ACC112 (cell line): ENCODE measurements at regions not wholly inside any gene's neighbourhood (a gene's known extent, or its start where the extent isn't known, plus 50 kb on each side); places are given as distances from the start of the nearest gene placed in this dataset.
"Not testable (repeated sequence)": the region's sequence is repeated elsewhere in the genome, so short reads cannot be mapped to it uniquely, and the experiment has no call there.

Experiments used
- H2AFZ ChIP-seq: fragments of 200-600 bp; sonication (generic); one replicate; pipeline ENCODE4 v1.6.0; 2017; ENCODE audit warnings: antibody characterized with exemption, low read length; ENCODE audit not compliant: unreplicated experiment
- H3K27ac ChIP-seq: fragments of 200-600 bp; sonication (generic); 2 replicates; pipeline ENCODE4 v1.5.1; 2014; ENCODE audit warnings: low read depth, mild to moderate bottlenecking, antibody characterized with exemption, low read length, moderate library complexity
- H3K27me3 ChIP-seq: fragments of 200-600 bp; sonication (generic); 2 replicates; pipeline ENCODE4 v1.6.1; 2014; ENCODE audit warnings: mild to moderate bottlenecking, antibody characterized with exemption, low read length, moderate library complexity, mixed read lengths; ENCODE audit not compliant: insufficient read depth
- H3K36me3 ChIP-seq: fragments of 200-600 bp; sonication (generic); 2 replicates; pipeline ENCODE4 v1.6.1; 2016; ENCODE audit warnings: mild to moderate bottlenecking, antibody characterized with exemption, low read length, moderate library complexity, mixed read lengths; ENCODE audit not compliant: insufficient read depth
- H3K4me1 ChIP-seq: fragments of 200-600 bp; sonication (generic); one replicate; pipeline ENCODE4 v1.6.1; 2016; ENCODE audit warnings: low read length, mixed read lengths; ENCODE audit not compliant: insufficient read depth, unreplicated experiment, control insufficient read depth
- H3K4me3 ChIP-seq: fragments of 200-600 bp; sonication (generic); 2 replicates; pipeline ENCODE4 v1.5.1; 2014; ENCODE audit warnings: mild to moderate bottlenecking, low read depth, low read length
- H3K79me2 ChIP-seq: fragments of 200-600 bp; sonication (generic); one replicate; pipeline ENCODE4 v1.6.0; 2016; ENCODE audit warnings: low read length; ENCODE audit not compliant: control insufficient read depth, unreplicated experiment, insufficient read depth

- H3K79me2 ChIP-seq, H3K4me3 ChIP-seq, H2AFZ ChIP-seq, H3K36me3 ChIP-seq, H3K27ac ChIP-seq, H3K4me1 ChIP-seq: not testable (repeated sequence)
- peaks cover 14% of the 10 kb centered on the region; the same call in 1 of the 2 replicates for H3K27me3 ChIP-seq
These were observed 80.6 kb upstream of the PLEKHG4B start for GRCh38 chr5:11392-11791.

GRCh38 chr5:11898-12297 lies 80.1 kb upstream of the PLEKHG4B start:
- no peak overlapping the region for H2AFZ ChIP-seq
- H3K4me1 ChIP-seq, result no peaks in the 10 kb centered on the region
- H3K27me3 ChIP-seq, result peaks cover 14% of the 10 kb centered on the region; the same call in 1 of the 2 replicates
- H3K79me2 ChIP-seq, result no peaks in the 10 kb centered on the region
- no peaks in the 10 kb centered on the region for H3K36me3 ChIP-seq
- no peak overlapping the region for H3K27ac ChIP-seq
- H3K4me3 ChIP-seq, result no peak overlapping the region

GRCh38 chr5:13234-13633 lies 78.7 kb upstream of the PLEKHG4B start:
- Histone ChIP-seq H3K4me3 (no peak overlapping the region), H3K79me2 (no peaks in the 10 kb centered on the region), H3K36me3 (no peaks in the 10 kb centered on the region), H3K27me3 (peaks cover 20% of the 10 kb centered on the region; the same call in 1 of the 2 replicates), H3K4me1 (no peaks in the 10 kb centered on the region), H3K27ac (no peak overlapping the region), H2AFZ (no peak overlapping the region)

GRCh38 chr5:14676-15075 lies 77.3 kb upstream of the PLEKHG4B start:
- peaks cover 25% of the 10 kb centered on the region; the same call in 1 of the 2 replicates for H3K27me3 ChIP-seq
- not testable (repeated sequence) for H3K4me3 ChIP-seq, H3K4me1 ChIP-seq, H2AFZ ChIP-seq, H3K36me3 ChIP-seq, H3K27ac ChIP-seq, H3K79me2 ChIP-seq

GRCh38 chr5:20276-20675 lies 71.7 kb upstream of the PLEKHG4B start:
- H2AFZ ChIP-seq, H3K79me2 ChIP-seq, H3K27ac ChIP-seq, H3K36me3 ChIP-seq, H3K4me1 ChIP-seq, H3K4me3 ChIP-seq: not testable (repeated sequence)
- peaks cover 35% of the 10 kb centered on the region for H3K27me3 ChIP-seq

GRCh38 chr5:21654-22233 lies 70.2 kb upstream of the PLEKHG4B start:
- Histone ChIP-seq H3K27ac (no peak overlapping the region), H3K4me3 (no peak overlapping the region), H3K27me3 (peaks cover 42% of the 10 kb centered on the region), H3K36me3 (no peaks in the 10 kb centered on the region), H2AFZ (no peak overlapping the region), H3K4me1 (no peaks in the 10 kb centered on the region), H3K79me2 (no peaks in the 10 kb centered on the region)

GRCh38 chr5:23907-24306 lies 68.1 kb upstream of the PLEKHG4B start:
- not testable (repeated sequence) for H3K36me3 ChIP-seq, H3K4me1 ChIP-seq, H3K27ac ChIP-seq, H3K4me3 ChIP-seq, H3K79me2 ChIP-seq, H2AFZ ChIP-seq
- peaks cover 49% of the 10 kb centered on the region for H3K27me3 ChIP-seq

- not testable (repeated sequence) for H3K27ac ChIP-seq, H2AFZ ChIP-seq, H3K4me1 ChIP-seq, H3K36me3 ChIP-seq, H3K4me3 ChIP-seq, H3K79me2 ChIP-seq
- peaks cover 56% of the 10 kb centered on the region for H3K27me3 ChIP-seq
These were observed 66.9 kb upstream of the PLEKHG4B start for GRCh38 chr5:25067-25466.

- H3K27me3 ChIP-seq, result peaks cover 84% of the 10 kb centered on the region
- no peak overlapping the region for H3K4me3 ChIP-seq
- no peaks in the 10 kb centered on the region for H3K36me3 ChIP-seq
- H2AFZ ChIP-seq, result no peak overlapping the region
- H3K79me2 ChIP-seq, result no peaks in the 10 kb centered on the region
- H3K4me1 ChIP-seq, result no peaks in the 10 kb centered on the region
- H3K27ac ChIP-seq, result no peak overlapping the region
These were observed 61.8 kb upstream of the PLEKHG4B start for GRCh38 chr5:30131-30530.

- H3K27ac ChIP-seq, H3K4me1 ChIP-seq, H3K4me3 ChIP-seq, H2AFZ ChIP-seq, H3K79me2 ChIP-seq, H3K36me3 ChIP-seq: not testable (repeated sequence)
- peaks cover 86% of the 10 kb centered on the region for H3K27me3 ChIP-seq
These were observed 61.4 kb upstream of the PLEKHG4B start for GRCh38 chr5:30556-30955.

GRCh38 chr5:32165-32564 lies 59.8 kb upstream of the PLEKHG4B start:
- H3K79me2 ChIP-seq, result no peaks in the 10 kb centered on the region
- no peak overlapping the region for H2AFZ ChIP-seq
- H3K4me1 ChIP-seq, result no peaks in the 10 kb centered on the region
- no peak overlapping the region for H3K27ac ChIP-seq
- H3K36me3 ChIP-seq, result no peaks in the 10 kb centered on the region
- H3K4me3 ChIP-seq, result no peak overlapping the region
- H3K27me3 ChIP-seq, result peaks cover 78% of the 10 kb centered on the region
